H9 (cell line): ENCODE measurements at regions not wholly inside any gene's neighbourhood (a gene's known extent, or its start where the extent isn't known, plus 50 kb on each side); places are given as distances from the start of the nearest gene placed in this dataset.

Experiments used
- DNase-seq: peaks from one replicate; pipeline ENCODE4 v3.0.0-alpha.2; 2017
- H2AFZ ChIP-seq: one replicate; pipeline ENCODE4 v1.6.1; 2013; ENCODE audit warnings: mild to moderate bottlenecking, low read length, control low read depth, moderate library complexity
- H2AK5ac ChIP-seq: 2 replicates; pipeline ENCODE4 v1.6.1; 2013; ENCODE audit warnings: low read length, control low read depth, mixed read lengths; ENCODE audit not compliant: insufficient read length
- H2BK120ac ChIP-seq: one replicate; pipeline ENCODE4 v1.6.1; 2013; ENCODE audit warnings: low read depth, mild to moderate bottlenecking, low read length, control low read depth, inconsistent platforms; ENCODE audit not compliant: poor library complexity, severe bottlenecking
- H2BK12ac ChIP-seq: 2 replicates; pipeline ENCODE4 v1.6.1; 2013; ENCODE audit warnings: low read length, control low read depth, mixed read lengths, low read depth; ENCODE audit not compliant: insufficient read length
- H2BK15ac ChIP-seq: 2 replicates; pipeline ENCODE4 v1.6.1; 2013; ENCODE audit warnings: low read depth, low read length, control low read depth
- H2BK20ac ChIP-seq: one replicate; pipeline ENCODE4 v1.6.1; 2013; ENCODE audit warnings: low read depth, mild to moderate bottlenecking, low read length, control low read depth, inconsistent platforms; ENCODE audit not compliant: poor library complexity, severe bottlenecking
- H2BK5ac ChIP-seq: 2 replicates; pipeline ENCODE4 v1.6.1; 2013; ENCODE audit warnings: low read length, control low read depth, mixed read lengths; ENCODE audit not compliant: insufficient read length
- H3K14ac ChIP-seq: 2 replicates; pipeline ENCODE4 v1.6.1; 2013; ENCODE audit warnings: low read length, control low read depth; ENCODE audit not compliant: insufficient read depth
- H3K18ac ChIP-seq: 2 replicates; pipeline ENCODE4 v1.6.1; 2013; ENCODE audit warnings: low read depth, mild to moderate bottlenecking, mixed read lengths, low read length, control low read depth; ENCODE audit not compliant: insufficient read length
- H3K23ac ChIP-seq: 2 replicates; pipeline ENCODE4 v1.6.1; 2013; ENCODE audit warnings: low read length, control low read depth, mixed read lengths, low read depth; ENCODE audit not compliant: insufficient read length
- H3K23me2 ChIP-seq: 2 replicates; pipeline ENCODE4 v1.6.1; 2013; ENCODE audit warnings: low read depth, mild to moderate bottlenecking, mixed read lengths, low read length, control low read depth; ENCODE audit not compliant: insufficient read length, poor library complexity, severe bottlenecking
- H3K27ac ChIP-seq: 2 replicates; pipeline ENCODE4 v1.5.1; 2013; ENCODE audit warnings: low read length, control low read depth, mixed read lengths, low read depth; ENCODE audit not compliant: insufficient read length
- H3K27me3 ChIP-seq: 2 replicates; pipeline ENCODE4 v1.6.1; 2013; ENCODE audit warnings: low read length, control low read depth, inconsistent platforms; ENCODE audit not compliant: insufficient read depth
- H3K4ac ChIP-seq: 2 replicates; pipeline ENCODE4 v1.6.1; 2013; ENCODE audit warnings: low read depth, mild to moderate bottlenecking, control low read depth, inconsistent platforms, low read length, moderate library complexity
- H3K4me1 ChIP-seq: 2 replicates; pipeline ENCODE4 v1.6.1; 2013; ENCODE audit warnings: low read length, control low read depth, inconsistent platforms; ENCODE audit not compliant: insufficient read depth
- H3K4me2 ChIP-seq: 2 replicates; pipeline ENCODE4 v1.6.1; 2013; ENCODE audit warnings: low read length, control low read depth, mixed read lengths; ENCODE audit not compliant: insufficient read length, insufficient read depth
- H3K56ac ChIP-seq: 2 replicates; pipeline ENCODE4 v1.6.1; 2013; ENCODE audit warnings: low read depth, mild to moderate bottlenecking, mixed read lengths, low read length, control low read depth; ENCODE audit not compliant: insufficient read length
- H3K79me1 ChIP-seq: 2 replicates; pipeline ENCODE4 v1.6.1; 2013; ENCODE audit warnings: low read depth, mild to moderate bottlenecking, moderate library complexity, low read length, control low read depth, inconsistent platforms; ENCODE audit not compliant: insufficient read depth, poor library complexity, severe bottlenecking
- H3K79me2 ChIP-seq: 2 replicates; pipeline ENCODE4 v1.6.1; 2013; ENCODE audit warnings: low read length, control low read depth, inconsistent platforms; ENCODE audit not compliant: insufficient read depth
- H3K9ac ChIP-seq: 2 replicates; pipeline ENCODE4 v1.6.1; 2013; ENCODE audit warnings: low read length, control low read depth, mixed read lengths; ENCODE audit not compliant: insufficient read length; ENCODE audit errors: extremely low read depth
- H3K9me3 ChIP-seq: one replicate; pipeline ENCODE4 v1.6.1; 2013; ENCODE audit warnings: low read depth, low read length, inconsistent platforms; ENCODE audit not compliant: control insufficient read depth
- H3T11ph ChIP-seq: one replicate; pipeline ENCODE4 v1.6.1; 2013; ENCODE audit warnings: mild to moderate bottlenecking, low read length, control low read depth, inconsistent platforms
- H4K20me1 ChIP-seq: one replicate; pipeline ENCODE4 v1.6.1; 2013; ENCODE audit not compliant: control insufficient read depth, insufficient read length, insufficient read depth
- H4K5ac ChIP-seq: 2 replicates; pipeline ENCODE4 v1.6.1; 2013; ENCODE audit warnings: low read depth, mild to moderate bottlenecking, mixed read lengths, low read length, control low read depth; ENCODE audit not compliant: insufficient read length
- H4K8ac ChIP-seq: replicated peaks from 2 replicates; pipeline ENCODE4 v1.6.1; 2013; ENCODE audit warnings: low read length, control low read depth, mixed read lengths, low read depth; ENCODE audit not compliant: insufficient read length
- H4K91ac ChIP-seq: 2 replicates; pipeline ENCODE4 v1.6.1; 2013; ENCODE audit warnings: low read depth, mild to moderate bottlenecking, moderate library complexity, mixed read lengths, low read length, control low read depth; ENCODE audit not compliant: insufficient read length
- H3K27ac Mint-ChIP-seq, 3 experiments: 2 replicates in 2 of 3; 3 replicates in 1 of 3; pipeline ENCODE4 v1.8.0; 2020 to 2021; ENCODE audit warnings: mixed read lengths in 3 of 3, mild to moderate bottlenecking in 1 of 3, moderate library complexity in 1 of 3
- H3K27me3 Mint-ChIP-seq: 2 replicates; pipeline ENCODE4 v1.8.0; 2021; ENCODE audit warnings: low read depth, mild to moderate bottlenecking, moderate library complexity, mixed read lengths
- H3K36me3 Mint-ChIP-seq, 3 experiments: 2 replicates in 2 of 3; 3 replicates in 1 of 3; pipeline ENCODE4 v1.8.0; 2020 to 2021; ENCODE audit warnings: low read depth in 3 of 3, mixed read lengths in 3 of 3; ENCODE audit not compliant: insufficient read depth in 1 of 3
- H3K4me1 Mint-ChIP-seq, 2 experiments: 2 replicates each; pipeline ENCODE4 v1.8.0; 2020; ENCODE audit warnings: mixed read lengths in 2 of 2
- H3K4me3 Mint-ChIP-seq, 2 experiments: 2 replicates in 1 of 2; 3 replicates in 1 of 2; pipeline ENCODE4 v1.8.0; 2020 to 2021; ENCODE audit warnings: mild to moderate bottlenecking in 2 of 2, mixed read lengths in 2 of 2, moderate library complexity in 1 of 2
- H3K9me3 Mint-ChIP-seq, 2 experiments: 2 replicates in 1 of 2; 3 replicates in 1 of 2; pipeline ENCODE4 v1.8.0; 2020; ENCODE audit warnings: mild to moderate bottlenecking in 2 of 2, mixed read lengths in 2 of 2, moderate library complexity in 1 of 2
- TF ChIP-seq, protein P1 (sequence below): fragments of 200-600 bp; sonication (generic); conservative IDR thresholded peaks from 3 replicates; pipeline ENCODE4 v1.8.0; 2021; ENCODE audit warnings: antibody characterized with exemption, mild to moderate bottlenecking

DNA sequence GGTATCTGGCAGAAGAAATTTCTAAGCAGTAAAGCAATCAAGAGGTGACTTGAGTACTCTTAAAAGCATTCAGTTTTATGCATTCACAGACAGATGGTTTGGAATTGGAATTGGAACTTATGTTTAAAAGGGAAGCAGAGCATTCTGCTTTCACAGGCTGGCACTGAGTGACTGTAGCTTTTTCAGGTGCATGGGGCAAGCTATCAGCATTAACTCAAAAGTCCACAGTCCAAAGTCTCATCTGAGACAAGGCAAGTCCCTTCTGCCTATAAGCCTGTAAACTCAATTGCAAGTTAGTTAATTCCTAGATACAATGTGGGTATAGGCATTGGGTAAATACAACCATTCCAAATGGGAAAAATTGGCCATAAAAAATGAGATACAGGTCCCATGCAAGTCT lies 1620.3 kb downstream of the MRPL39 start:
- Histone ChIP-seq H2BK20ac (no peak overlapping the region), H3K4me2 (no peak overlapping the region), H2BK15ac (no peak overlapping the region), H3K56ac (no peak overlapping the region), H3K23me2 (no peaks in the 10 kb centered on the region), H2AFZ (no peak overlapping the region), H3T11ph (no peak overlapping the region), H3K27me3 (no peaks in the 10 kb centered on the region), H3K4ac (no peak overlapping the region), H2BK120ac (no peak overlapping the region), H3K18ac (no peak overlapping the region), H3K79me2 (no peaks in the 10 kb centered on the region), H3K4me1 (no peaks in the 10 kb centered on the region), H3K9me3 (no peaks in the 10 kb centered on the region), H2BK12ac (no peak overlapping the region), H3K27ac (no peak overlapping the region), H2BK5ac (no peak overlapping the region), H3K14ac (no peak overlapping the region), H3K79me1 (no peaks in the 10 kb centered on the region), H4K5ac (no peak overlapping the region), H4K8ac (no peak overlapping the region), H4K91ac (no peak overlapping the region), H3K9ac (no peak overlapping the region), H3K23ac (no peak overlapping the region), H2AK5ac (no peak overlapping the region), H4K20me1 (no peaks in the 10 kb centered on the region)
- H3K27me3 Mint-ChIP-seq: no peaks in the 10 kb centered on the region
- TF ChIP-seq, protein P1, sequence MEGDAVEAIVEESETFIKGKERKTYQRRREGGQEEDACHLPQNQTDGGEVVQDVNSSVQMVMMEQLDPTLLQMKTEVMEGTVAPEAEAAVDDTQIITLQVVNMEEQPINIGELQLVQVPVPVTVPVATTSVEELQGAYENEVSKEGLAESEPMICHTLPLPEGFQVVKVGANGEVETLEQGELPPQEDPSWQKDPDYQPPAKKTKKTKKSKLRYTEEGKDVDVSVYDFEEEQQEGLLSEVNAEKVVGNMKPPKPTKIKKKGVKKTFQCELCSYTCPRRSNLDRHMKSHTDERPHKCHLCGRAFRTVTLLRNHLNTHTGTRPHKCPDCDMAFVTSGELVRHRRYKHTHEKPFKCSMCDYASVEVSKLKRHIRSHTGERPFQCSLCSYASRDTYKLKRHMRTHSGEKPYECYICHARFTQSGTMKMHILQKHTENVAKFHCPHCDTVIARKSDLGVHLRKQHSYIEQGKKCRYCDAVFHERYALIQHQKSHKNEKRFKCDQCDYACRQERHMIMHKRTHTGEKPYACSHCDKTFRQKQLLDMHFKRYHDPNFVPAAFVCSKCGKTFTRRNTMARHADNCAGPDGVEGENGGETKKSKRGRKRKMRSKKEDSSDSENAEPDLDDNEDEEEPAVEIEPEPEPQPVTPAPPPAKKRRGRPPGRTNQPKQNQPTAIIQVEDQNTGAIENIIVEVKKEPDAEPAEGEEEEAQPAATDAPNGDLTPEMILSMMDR: no peak
- H3K4me3 Mint-ChIP-seq: no peak overlapping the region
- peaks cover 60 to 70% of the 10 kb centered on the region in 2 experiments for H3K9me3 Mint-ChIP-seq
- DNase-seq: no peak
- no peaks in the 10 kb centered on the region for H3K4me1 Mint-ChIP-seq
- no peak overlapping the region for H3K27ac Mint-ChIP-seq
- peaks cover 2 to 13% (median 12%) of the 10 kb centered on the region in 3 experiments for H3K36me3 Mint-ChIP-seq
